ENCODE measurements at regions not wholly inside any gene's neighbourhood (a gene's known extent, or its start where the extent isn't known, plus 50 kb on each side); places are given as distances from the start of the nearest gene placed in this dataset.

DNA sequence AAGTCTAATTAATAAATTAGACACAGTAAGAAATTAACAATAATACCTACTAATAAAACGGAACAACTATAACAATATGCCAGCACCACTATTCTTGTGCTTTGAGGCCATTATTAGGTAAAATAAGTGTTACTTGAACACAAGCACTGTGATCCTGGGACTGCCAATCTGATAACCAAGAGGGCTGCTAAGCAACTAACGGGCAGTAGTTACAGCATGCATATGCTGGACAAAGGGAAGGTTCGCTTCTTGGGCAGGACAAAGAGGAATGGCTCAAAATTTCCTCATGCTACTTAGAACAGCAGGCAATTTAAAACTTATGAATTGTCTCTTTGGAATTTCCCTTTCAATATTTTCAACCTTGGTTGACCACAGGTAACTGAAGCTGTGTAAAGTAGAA is 718.6 kb downstream of the SORCS3 start:
- TF ChIP-seq, protein P1, sequence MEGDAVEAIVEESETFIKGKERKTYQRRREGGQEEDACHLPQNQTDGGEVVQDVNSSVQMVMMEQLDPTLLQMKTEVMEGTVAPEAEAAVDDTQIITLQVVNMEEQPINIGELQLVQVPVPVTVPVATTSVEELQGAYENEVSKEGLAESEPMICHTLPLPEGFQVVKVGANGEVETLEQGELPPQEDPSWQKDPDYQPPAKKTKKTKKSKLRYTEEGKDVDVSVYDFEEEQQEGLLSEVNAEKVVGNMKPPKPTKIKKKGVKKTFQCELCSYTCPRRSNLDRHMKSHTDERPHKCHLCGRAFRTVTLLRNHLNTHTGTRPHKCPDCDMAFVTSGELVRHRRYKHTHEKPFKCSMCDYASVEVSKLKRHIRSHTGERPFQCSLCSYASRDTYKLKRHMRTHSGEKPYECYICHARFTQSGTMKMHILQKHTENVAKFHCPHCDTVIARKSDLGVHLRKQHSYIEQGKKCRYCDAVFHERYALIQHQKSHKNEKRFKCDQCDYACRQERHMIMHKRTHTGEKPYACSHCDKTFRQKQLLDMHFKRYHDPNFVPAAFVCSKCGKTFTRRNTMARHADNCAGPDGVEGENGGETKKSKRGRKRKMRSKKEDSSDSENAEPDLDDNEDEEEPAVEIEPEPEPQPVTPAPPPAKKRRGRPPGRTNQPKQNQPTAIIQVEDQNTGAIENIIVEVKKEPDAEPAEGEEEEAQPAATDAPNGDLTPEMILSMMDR (IDR thresholded peaks at IDR 0.05; ENCODE audit: low read depth, low read length) = no peak
- no peak for TF ChIP-seq EZH2phosphoT487 (IDR thresholded peaks at IDR 0.05; ENCODE audit: low read depth)
- no peak overlapping the region for H3K4me3 ChIP-seq (ENCODE audit: low read length)
- no peaks in the 10 kb centered on the region for H3K79me2 ChIP-seq (ENCODE audit: low read length)

DNA sequence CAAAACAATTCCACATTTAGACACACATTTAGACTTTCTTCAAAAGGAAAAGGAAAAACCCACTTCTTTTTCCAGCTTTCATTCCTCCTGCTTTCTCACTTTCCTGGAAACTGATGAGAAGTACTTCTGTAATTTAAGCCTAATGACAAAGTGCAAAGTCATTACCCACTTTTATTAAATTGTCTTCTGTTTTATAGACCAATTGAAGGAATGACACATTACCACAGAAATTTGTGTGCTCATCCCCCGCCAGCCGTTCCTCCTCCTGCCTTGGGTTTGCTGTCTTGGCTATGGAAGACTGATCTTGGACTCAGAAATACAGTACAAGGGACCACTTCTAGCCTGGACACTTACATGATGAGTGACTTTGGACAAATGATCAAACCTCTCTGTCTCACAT is 717.8 kb downstream of the SORCS3 start:
- no peak overlapping the region for H2AFZ ChIP-seq (ENCODE audit: low read depth, low read length)
- no peaks in the 10 kb centered on the region for H3K79me2 ChIP-seq (ENCODE audit: low read length)
- H3K9ac ChIP-seq (ENCODE audit: low read length) = no peak overlapping the region
- H3K27ac ChIP-seq (ENCODE audit: low read length) = no peak overlapping the region
- H3K4me2 ChIP-seq (ENCODE audit: low read length) = no peak overlapping the region
- H3K4me1 ChIP-seq (ENCODE audit: low read length) = no peaks in the 10 kb centered on the region
- no peaks in the 10 kb centered on the region for H3K36me3 ChIP-seq (replicated peaks; ENCODE audit: low read depth, low read length)
- no peaks in the 10 kb centered on the region for H3K9me3 ChIP-seq (ENCODE audit: insufficient read depth, low read length)
- H4K20me1 ChIP-seq (ENCODE audit: insufficient read depth, low read length) = no peaks in the 10 kb centered on the region
- H3K4me3 ChIP-seq (ENCODE audit: low read length) = no peak overlapping the region
- no peak for TF ChIP-seq EZH2phosphoT487 (IDR thresholded peaks at IDR 0.05; ENCODE audit: low read depth)
- TF ChIP-seq, protein P1 (IDR thresholded peaks at IDR 0.05; ENCODE audit: low read depth, low read length) = no peak
- H3K27me3 ChIP-seq (ENCODE audit: low read depth, low read length) = no peaks in the 10 kb centered on the region

More for the DNA sequence above, 718.6 kb downstream of the SORCS3 start:
- Histone ChIP-seq H3K27me3 (ENCODE audit: low read depth, low read length) (no peaks in the 10 kb centered on the region), H3K9ac (ENCODE audit: low read length) (no peak overlapping the region), H3K4me2 (ENCODE audit: low read length) (no peak overlapping the region), H4K20me1 (ENCODE audit: insufficient read depth, low read length) (no peaks in the 10 kb centered on the region), H3K9me3 (ENCODE audit: insufficient read depth, low read length) (no peaks in the 10 kb centered on the region), H3K36me3 (replicated peaks; ENCODE audit: low read depth, low read length) (no peaks in the 10 kb centered on the region), H2AFZ (ENCODE audit: low read depth, low read length) (no peak overlapping the region), H3K27ac (ENCODE audit: low read length) (no peak overlapping the region), H3K4me1 (ENCODE audit: low read length) (no peaks in the 10 kb centered on the region)

DNA sequence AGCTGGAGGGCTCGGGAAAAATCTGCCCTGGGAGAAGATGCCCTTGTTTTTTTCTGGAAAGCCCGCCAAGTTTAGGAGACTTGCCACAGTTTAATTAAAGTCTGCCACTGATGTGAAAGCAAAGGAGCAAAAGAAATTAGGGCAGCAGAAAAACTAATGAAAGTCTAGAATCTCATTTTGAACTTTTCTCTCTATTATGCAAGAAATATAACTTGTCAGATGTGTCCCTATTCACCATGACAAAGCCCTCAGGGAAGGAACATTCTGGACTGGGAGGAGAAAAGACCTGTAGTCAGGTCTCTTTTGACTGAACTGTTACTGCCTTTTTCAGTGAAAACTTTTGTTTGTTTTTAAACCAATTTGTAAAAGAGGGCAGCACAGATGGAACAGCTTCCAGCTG is 715.5 kb downstream of the SORCS3 start:
- no peak overlapping the region for H3K9ac ChIP-seq (ENCODE audit: low read length)
- no peaks in the 10 kb centered on the region for H3K79me2 ChIP-seq (ENCODE audit: low read length)
- no peaks in the 10 kb centered on the region for H3K27me3 ChIP-seq (ENCODE audit: low read depth, low read length)
- no peaks in the 10 kb centered on the region for H3K4me1 ChIP-seq (ENCODE audit: low read length)
- TF ChIP-seq EZH2phosphoT487 (IDR thresholded peaks at IDR 0.05; ENCODE audit: low read depth) = no peak
- TF ChIP-seq, protein P1 (IDR thresholded peaks at IDR 0.05; ENCODE audit: low read depth, low read length) = no peak
- H3K9me3 ChIP-seq (ENCODE audit: insufficient read depth, low read length) = no peaks in the 10 kb centered on the region
- no peak overlapping the region for H2AFZ ChIP-seq (ENCODE audit: low read depth, low read length)
- no peak overlapping the region for H3K27ac ChIP-seq (ENCODE audit: low read length)
- H3K4me2 ChIP-seq (ENCODE audit: low read length) = no peak overlapping the region
- no peaks in the 10 kb centered on the region for H4K20me1 ChIP-seq (ENCODE audit: insufficient read depth, low read length)
- H3K4me3 ChIP-seq (ENCODE audit: low read length) = no peak overlapping the region
- no peaks in the 10 kb centered on the region for H3K36me3 ChIP-seq (replicated peaks; ENCODE audit: low read depth, low read length)

DNA sequence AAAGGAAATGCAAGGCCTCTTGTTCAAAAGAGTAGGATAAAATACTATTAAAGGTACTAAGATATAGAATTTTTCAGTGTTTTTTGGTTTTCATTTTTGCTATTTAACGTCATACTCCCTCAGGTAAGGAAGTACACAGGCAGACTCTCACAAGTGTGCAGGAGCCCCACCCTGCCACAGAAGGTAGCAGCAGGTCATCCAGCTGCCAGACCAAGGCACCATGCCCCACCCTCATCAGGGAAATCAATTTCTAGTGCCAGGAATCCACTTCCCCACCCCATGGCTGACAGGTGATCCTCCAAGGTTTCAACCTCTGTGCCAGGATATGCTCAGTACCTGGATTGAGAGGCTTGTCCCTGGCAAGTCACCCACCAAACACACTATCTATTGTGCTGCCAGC is 712.9 kb downstream of the SORCS3 start:
- TF ChIP-seq, protein P1 (IDR thresholded peaks at IDR 0.05; ENCODE audit: low read depth, low read length) = no peak
- TF ChIP-seq EZH2phosphoT487 (IDR thresholded peaks at IDR 0.05; ENCODE audit: low read depth) = no peak
- Histone ChIP-seq H3K9me3 (ENCODE audit: insufficient read depth, low read length) (no peaks in the 10 kb centered on the region), H2AFZ (ENCODE audit: low read depth, low read length) (no peak overlapping the region), H3K27ac (ENCODE audit: low read length) (no peak overlapping the region), H3K4me3 (ENCODE audit: low read length) (no peak overlapping the region), H3K9ac (ENCODE audit: low read length) (no peak overlapping the region), H3K79me2 (ENCODE audit: low read length) (no peaks in the 10 kb centered on the region), H3K4me1 (ENCODE audit: low read length) (no peaks in the 10 kb centered on the region), H4K20me1 (ENCODE audit: insufficient read depth, low read length) (no peaks in the 10 kb centered on the region), H3K4me2 (ENCODE audit: low read length) (no peak overlapping the region), H3K27me3 (ENCODE audit: low read depth, low read length) (no peaks in the 10 kb centered on the region), H3K36me3 (replicated peaks; ENCODE audit: low read depth, low read length) (no peaks in the 10 kb centered on the region)

All from OCI-LY3 (cell line).